ENCODE measurements at regions not wholly inside any gene's neighbourhood (a gene's known extent, or its start where the extent isn't known, plus 50 kb on each side); places are given as distances from the start of the nearest gene placed in this dataset.

DNA sequence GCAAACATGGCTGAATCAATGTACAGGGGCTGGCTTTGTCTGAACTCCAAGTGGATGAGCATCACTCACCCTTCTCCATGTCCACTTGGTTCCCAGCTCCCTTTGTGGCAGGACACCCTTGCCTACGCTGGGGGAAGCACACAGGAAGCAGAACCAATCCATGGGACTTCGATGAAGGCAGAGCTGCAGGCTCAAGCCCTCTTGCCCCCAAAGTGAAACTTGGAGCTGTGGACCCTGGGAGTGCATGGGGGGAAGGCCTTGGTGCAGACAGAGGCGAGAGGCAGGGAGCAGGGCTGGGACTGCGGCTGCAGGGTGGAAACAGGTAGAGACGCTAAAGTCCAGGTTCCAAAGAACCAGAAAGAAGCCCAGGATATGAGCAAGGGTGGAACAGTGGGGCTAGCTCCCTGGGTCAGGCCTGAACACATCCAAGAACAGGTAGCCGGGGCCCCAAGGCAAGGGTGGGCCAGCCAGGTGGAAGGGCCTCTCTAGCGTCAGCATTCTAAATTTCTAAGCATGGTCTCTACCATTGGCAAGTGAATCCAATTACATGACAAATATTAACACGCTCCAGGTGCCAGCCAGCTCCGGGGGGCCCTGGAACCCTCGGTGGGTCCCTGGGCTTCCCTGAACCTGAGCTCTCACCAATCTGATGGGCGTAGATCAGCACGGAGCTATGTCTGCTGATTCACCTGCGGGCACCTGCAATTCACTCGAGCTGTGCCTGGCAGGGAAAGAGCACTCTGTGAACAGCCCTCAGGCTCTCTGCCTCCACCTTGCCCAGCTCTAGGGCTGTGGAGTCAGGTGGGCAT, 532.8 kb downstream of the BRD1 start:
- no peak for DNase-seq (ENCODE audit: low read depth, low spot score)
- in situ Hi-C loops (cut with HindIII; ENCODE audit: low pct_unique_long_range_greater_than_20kb, low sequenced_read_pairs) = no loop called here

DNA sequence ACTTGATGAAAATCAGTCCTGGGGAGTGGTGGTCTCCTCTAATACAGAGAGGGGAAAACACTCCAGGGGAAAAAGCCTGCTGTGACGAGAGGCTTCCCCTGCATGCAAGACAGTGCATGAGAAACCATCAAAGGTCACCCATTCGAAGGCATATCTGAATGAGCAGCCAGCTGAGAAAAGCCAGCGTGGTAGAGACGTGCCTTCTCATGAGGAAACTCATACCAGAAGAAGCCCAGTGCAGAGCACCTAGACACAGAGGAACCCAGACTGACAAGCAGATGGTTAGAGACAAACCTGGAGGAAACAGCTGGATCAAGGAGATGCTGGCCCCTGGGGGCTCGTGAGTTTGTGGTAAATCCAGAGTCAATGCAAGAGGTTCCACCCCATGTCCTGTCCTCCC, 534.8 kb downstream of the BRD1 start:
- DNase-seq (ENCODE audit: low read depth, low spot score) = no peak
- in situ Hi-C loops (cut with HindIII; ENCODE audit: low pct_unique_long_range_greater_than_20kb, low sequenced_read_pairs) = no loop called here

DNA sequence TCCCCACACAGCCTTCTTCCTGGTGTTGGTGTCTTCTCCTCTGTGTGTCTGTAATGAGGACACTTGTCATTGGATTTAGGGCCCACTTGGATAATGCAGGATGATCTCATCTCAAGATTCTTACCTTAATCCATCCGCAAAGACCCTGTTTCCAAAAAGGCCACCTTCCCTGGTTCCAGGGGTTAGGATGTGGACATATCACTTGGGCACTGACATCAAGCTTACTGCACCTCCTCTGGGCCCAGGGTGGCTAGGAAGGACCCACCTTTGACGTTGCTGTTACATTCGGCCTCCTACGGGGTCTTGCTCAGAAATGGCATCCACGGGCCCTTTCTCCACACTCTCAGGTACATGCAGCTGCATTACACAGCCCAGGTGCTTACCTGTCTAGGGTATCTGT, 535.9 kb downstream of the BRD1 start:
- no peak for DNase-seq (ENCODE audit: low read depth, low spot score)
- in situ Hi-C loops (cut with HindIII; ENCODE audit: low pct_unique_long_range_greater_than_20kb, low sequenced_read_pairs) = no loop called here

DNA sequence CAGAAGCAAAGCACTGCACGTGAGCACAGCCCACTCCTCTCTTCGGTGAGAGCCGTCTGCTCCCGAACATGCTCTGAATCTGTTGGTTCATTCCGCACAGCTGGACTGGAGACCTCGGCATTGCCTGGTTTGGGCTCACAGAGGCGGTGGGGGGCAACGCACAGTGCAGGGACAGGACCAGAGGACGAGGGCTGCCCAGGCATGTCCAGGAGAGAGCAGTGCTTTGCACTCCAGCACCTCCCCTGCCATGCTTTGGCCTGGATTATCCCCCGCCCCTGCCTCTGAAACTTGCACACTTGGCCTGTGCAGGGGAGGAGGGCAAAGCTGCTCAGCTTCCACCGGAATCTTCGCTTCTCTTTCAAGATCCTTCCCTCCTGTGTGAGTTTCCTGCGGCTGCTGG, 536.5 kb downstream of the BRD1 start:
- no peak for DNase-seq (ENCODE audit: low read depth, low spot score)
- in situ Hi-C loops (cut with HindIII; ENCODE audit: low pct_unique_long_range_greater_than_20kb, low sequenced_read_pairs) = no loop called here

DNA sequence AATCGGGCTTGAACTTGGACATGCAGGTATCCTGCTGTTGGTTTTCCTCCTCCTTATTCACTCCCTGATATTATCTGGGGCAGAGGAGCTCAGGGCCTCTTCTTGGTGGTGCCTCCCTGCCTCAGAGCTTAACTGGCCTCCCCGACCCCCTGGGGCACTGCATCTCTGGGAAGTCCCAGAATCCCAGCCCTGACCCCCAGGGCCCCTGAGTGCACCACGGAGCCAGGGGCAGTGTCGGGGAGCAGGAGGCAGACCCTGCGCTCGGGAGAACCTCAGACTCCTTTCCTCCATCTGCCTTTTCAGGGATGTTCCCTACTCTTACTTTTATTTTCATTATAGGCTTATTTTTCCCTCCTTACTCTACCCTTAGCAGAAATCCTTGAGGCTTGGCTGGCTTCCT, 537.0 kb downstream of the BRD1 start:
- in situ Hi-C loops (cut with HindIII; ENCODE audit: low pct_unique_long_range_greater_than_20kb, low sequenced_read_pairs) = no loop called here
- no peak for DNase-seq (ENCODE audit: low read depth, low spot score)

DNA sequence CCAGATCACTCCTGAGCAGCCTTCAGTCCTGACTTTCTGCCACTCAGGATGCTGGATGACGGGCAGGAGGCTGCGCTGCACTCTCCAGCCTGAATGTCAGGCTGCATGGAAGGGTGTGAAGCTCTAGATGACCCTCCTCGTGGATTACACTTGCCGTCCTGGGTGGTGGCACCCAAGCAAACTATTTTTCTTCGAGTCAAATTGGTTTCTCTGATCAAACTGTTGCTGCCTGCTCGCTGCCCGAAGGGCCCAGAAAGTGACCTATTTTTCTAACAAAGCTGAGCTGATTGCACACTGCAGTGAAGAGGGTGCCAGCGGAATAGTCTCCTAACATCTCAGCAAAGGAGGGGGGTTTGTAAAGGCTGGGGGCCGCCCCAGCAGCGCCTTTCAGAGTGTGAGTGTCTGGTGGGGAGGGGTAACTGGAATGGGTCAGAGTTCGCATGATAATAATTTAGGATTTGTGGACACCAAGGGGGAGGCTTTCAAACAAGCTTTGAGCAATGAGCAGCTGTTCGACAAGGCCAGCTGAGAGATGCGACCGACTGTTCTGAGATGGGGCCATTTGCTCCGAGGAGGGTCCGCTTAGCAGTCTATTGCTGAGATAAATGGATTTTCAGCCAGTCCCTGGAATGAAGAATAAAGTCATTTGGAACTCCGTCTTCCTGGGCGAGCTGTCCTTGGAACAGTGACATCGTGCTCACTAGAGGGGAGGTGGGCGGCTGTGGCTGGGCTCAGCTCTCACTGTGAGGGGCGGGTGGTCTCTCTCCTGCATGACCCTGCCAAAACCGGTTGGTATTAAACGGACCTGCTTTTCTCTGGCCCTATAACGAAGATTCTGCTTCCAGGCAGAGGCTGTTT, 537.6 kb downstream of the BRD1 start:
- in situ Hi-C loops (cut with HindIII; ENCODE audit: low pct_unique_long_range_greater_than_20kb, low sequenced_read_pairs) = no loop called here
- no peak for DNase-seq (ENCODE audit: low read depth, low spot score)

DNA sequence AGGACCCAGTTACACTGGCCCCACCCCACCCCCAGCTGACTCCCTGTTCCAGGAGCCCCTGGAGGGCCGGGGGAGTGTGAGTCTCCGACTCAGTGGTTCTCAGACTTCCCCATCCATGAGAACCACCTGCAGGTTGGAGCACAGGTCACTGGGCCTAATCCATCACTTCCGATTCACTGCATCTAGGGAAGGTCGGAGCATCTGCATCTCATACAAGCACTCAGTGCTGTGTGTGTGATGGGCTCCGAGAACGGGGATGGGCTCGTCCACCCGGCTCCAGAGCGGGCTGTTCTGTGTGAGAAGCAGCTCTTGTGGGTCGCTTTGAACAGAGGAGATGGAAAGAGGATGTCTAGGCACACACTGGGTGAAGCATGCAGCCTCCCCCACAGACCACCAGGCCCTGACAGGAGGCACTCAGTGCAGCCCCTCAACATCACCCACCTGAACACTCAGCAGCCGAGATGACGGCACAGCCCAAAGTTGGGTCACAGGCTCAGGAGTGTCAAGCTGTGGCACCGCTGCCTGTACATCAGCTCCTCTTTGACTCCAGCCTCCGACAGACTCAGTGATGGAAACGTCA, 541.4 kb downstream of the BRD1 start:
- DNase-seq (ENCODE audit: low read depth, low spot score) = no peak
- in situ Hi-C loops (cut with HindIII; ENCODE audit: low pct_unique_long_range_greater_than_20kb, low sequenced_read_pairs) = no loop called here

DNA sequence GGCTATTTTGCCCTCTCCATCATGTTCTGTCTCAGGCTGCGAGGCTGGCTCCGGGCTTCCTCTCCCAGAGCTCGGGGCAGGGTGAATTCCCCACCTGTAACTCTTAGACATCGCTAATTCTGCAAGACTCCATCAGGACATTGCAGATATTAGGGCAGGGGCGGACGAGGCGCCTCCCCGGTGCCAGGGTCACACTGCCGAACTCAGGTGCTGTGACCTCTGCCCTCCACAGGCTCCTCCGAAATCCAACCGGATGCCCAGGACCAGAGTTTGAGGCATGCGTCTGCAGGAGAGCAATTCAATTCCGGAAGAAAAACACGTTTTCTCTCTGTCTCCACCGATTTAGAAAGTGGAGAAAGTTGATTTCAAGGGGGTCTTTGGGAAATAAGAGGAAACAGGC, 542.7 kb downstream of the BRD1 start:
- no peak for DNase-seq (ENCODE audit: low read depth, low spot score)
- in situ Hi-C loops (cut with HindIII; ENCODE audit: low pct_unique_long_range_greater_than_20kb, low sequenced_read_pairs) = no loop called here

DNA sequence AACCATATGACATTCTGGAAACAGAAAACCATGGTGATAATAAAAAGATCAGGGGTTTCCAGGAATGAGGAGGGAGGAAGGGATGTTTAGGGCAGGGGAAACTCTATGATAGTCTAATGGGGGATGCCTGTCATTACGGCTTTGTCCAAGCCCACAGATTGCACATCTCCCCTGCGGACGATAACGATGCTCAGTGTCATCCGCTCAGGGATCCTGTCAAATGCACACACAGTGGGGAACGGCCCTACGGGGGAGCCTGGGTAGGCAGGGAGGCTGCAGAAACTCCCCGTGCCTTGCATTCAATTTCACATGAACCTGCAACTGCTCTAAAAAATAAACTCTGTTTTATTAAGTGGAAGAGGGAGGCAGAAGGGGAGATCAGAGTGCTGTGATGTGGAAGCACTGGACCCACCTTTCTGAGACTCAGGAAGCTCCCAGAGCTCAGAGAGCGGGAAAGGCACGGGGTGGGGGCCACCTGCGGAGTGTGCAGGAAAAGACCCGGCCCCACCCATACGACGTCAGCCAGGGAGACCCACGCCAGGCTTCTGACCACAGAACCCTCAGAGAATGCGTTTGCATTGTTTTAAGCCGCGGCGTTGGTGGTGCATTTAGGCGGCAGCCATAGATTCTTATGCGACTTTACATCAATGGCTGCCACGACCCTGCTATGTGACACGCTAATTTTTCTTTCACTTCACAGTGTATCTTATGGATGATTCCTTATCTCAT, 543.5 kb downstream of the BRD1 start:
- in situ Hi-C loops (cut with HindIII; ENCODE audit: low pct_unique_long_range_greater_than_20kb, low sequenced_read_pairs) = no loop called here
- DNase-seq (ENCODE audit: low read depth, low spot score) = no peak

DNA sequence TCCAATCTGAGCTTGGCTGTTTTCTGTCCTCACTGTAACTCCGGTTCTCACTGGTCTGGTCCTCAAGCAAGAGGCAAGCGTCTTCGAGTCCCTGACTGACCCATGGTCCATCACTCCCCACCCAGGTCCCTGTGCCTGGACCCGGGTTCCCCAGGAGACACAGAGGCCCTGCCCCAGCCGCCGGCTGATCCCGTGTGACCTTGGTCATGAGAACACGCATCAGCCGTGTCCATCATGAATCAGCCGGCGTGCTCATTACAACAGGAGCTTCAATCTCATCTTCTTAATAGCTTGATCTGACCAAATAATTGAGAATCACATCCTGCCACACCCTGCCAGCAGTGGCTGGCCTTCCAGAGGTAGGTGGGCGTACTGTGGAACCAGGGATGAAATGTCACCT, 545.1 kb downstream of the BRD1 start:
- DNase-seq (ENCODE audit: low read depth, low spot score) = no peak
- in situ Hi-C loops (cut with HindIII; ENCODE audit: low pct_unique_long_range_greater_than_20kb, low sequenced_read_pairs) = no loop called here

DNA sequence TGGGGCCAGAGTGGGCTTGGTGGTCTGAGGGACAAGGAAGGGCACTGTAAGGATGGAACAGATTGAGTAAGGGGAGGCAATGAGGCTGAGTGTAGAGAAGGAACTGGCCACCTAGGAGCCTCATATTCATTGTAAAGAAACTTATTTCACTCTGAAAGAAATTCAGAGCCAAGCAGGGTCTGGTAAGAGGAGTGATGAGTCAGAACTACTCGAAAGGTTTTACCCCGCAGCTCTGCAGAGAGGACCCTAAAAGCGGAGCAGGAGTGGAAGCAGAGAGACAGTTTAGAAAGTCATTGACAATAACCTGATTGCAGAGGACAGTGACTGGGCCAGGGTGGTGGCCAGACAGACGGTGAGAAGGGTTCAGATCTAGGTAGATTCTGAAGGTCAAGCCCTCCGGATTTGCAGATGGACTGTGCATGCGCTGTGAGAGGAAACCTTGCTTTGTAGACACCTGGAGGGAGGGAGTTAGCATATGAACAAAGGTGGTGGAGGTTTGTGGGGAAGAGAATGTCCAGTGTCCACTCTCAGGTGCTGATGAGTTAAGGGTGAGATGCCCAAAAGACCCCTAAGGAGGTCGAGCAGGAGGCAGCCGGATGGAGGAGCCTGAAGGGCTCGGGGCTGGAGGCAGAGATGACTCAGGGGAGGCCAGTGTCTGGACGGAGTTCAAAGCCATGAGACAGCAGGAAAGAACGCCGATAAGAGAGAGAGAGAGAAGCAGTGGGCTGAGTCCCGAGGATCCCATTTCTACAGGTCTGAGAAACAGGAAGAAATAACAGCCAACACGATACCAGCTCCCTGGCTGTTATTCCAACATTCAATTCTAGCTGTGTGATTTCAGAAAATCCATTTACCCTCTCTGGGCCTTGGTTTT, 546.0 kb downstream of the BRD1 start:
- in situ Hi-C loops (cut with HindIII; ENCODE audit: low pct_unique_long_range_greater_than_20kb, low sequenced_read_pairs) = no loop called here

DNA sequence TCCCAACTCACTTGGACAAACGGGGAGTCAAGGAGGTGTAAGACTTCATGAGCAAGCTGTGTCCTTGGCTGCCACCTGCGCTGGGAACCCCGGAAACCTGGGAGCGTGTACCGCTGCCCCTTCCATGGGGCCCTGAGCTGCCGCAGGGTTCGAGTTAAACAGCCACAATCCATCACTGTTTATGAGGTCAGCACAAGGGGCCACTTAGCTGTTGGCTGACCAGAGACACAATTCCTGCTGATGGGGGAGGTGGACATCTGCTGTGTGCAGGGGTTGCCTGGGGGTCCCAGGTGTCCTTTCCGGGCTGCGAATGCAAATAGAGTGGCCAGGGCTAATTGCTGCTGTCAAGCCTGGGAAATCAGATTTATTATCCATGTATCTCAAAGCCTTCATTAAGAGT, 549.3 kb downstream of the BRD1 start:
- in situ Hi-C loops (cut with HindIII; ENCODE audit: low pct_unique_long_range_greater_than_20kb, low sequenced_read_pairs) = no loop called here
- DNase-seq (ENCODE audit: low read depth, low spot score) = no peak

More for the DNA sequence above, 546.0 kb downstream of the BRD1 start:
- DNase-seq (ENCODE audit: low read depth, low spot score) = no peak

DNA sequence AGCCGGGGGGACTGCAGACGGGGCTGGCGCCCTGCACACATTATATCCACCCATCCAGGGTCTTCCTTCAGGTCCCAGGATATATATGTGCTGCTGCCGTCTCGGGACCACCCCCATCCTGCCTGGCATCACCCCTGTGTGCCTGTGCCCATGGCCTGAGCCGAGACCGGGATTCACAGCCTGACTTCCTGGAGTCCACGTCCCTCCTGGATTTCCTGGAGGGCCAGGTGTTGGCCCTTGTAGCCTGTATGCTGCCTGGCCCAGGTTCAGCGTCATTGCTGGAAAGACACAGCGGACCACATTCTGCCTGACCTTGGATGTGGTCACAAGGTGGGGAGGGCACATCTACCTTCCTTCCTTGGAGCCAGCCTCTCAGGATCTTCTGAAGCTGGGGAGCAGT, 551.1 kb downstream of the BRD1 start:
- no peak for DNase-seq (ENCODE audit: low read depth, low spot score)
- in situ Hi-C loops (cut with HindIII; ENCODE audit: low pct_unique_long_range_greater_than_20kb, low sequenced_read_pairs) = no loop called here

DNA sequence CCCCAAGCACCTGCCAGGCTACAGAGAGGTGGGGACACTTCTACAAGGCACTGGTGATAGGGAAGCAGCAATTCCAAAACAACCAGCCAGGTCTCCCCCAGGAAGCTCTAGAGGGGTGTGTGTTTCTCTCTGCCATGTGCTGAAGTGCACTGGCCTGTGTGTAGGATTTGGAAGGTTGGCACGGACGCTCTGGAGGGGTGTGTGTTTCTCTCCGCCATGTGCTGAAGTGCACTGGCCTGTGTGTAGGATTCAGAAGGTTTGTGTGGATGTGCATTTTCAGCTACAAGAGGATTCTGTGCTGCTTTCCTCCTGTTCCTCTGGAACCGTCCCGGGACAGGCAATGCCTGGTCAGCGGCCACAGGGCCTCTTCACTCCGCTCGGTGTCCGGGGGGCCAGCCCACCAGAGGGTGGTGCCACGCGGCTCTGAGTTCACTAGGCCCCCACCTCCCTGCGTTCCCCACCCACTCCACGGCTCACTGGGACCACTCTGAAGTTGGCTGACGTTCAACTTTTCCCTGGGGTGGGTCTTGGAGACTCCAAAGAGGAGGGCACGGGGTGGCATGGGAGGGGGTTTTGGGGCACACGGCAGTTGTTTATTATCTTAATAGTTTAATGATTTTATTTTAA, 552.8 kb downstream of the BRD1 start:
- no peak for DNase-seq (ENCODE audit: low read depth, low spot score)
- in situ Hi-C loops (cut with HindIII; ENCODE audit: low pct_unique_long_range_greater_than_20kb, low sequenced_read_pairs) = no loop called here

DNA sequence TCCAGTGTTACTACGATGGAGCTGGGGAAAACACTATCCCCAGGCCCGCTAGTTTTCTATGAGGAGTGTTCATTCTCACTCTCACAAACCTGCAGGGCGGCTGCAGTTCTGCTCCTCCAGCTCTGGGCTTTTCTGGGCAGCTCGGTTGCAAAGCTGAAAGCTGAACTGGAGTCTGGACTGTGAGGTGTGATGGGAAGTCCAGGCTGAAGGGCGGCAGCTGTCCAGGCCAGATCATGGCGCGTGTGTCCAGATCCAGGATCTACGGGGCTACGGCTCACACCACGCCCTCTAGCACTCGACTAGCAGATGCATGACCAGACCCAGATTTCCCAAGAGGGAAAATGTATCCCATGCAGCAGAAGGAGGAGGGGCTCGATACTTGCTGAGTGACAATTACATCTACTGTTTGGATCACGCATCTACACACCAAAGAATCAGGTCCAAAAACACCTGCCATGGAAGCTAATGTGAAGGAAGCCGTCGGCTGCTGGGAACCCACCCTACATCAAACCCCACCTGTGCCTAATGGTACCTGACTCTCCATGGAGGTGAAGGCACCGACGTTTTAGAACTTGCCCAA, 555.0 kb downstream of the BRD1 start:
- no peak for DNase-seq (ENCODE audit: low read depth, low spot score)
- in situ Hi-C loops (cut with HindIII; ENCODE audit: low pct_unique_long_range_greater_than_20kb, low sequenced_read_pairs) = no loop called here

DNA sequence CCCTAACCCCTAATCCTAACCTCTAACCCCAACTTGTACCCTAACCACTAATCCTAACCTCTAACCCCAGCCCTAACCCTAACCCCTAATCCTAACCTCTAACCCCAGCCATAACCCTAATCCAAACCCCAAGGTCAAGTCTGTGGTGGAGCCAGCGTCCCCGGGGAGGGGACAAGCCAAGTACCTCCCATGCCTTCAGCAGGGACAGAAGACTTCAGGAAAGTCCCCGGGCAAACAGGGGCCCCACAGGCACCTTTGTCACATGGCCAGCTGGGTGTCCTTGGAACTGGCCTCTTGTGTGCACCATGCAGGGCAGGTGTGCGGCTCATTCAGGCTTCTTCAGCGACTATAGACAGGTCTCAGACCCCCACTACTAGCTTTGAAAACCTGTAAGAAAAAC, 555.8 kb downstream of the BRD1 start:
- no peak for DNase-seq (ENCODE audit: low read depth, low spot score)
- in situ Hi-C loops (cut with HindIII; ENCODE audit: low pct_unique_long_range_greater_than_20kb, low sequenced_read_pairs) = no loop called here

DNA sequence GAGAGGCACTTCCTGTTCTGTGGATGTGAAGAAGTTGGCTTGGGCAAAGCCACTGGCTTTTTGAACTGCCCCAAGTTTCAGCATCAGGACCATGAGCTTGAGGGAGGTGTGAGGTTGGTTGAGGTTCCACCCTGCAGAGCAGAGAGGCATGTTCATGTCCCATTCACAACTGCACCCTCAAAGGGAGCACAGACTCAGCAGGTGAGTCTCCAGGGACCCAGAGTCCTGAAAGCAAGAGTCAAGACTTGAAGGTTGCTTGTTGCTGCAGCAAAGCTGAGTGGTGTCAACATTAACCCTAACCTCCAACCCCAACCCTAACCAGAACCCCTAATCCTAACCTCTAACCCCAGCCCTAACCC, 556.3 kb downstream of the BRD1 start:
- DNase-seq (ENCODE audit: low read depth, low spot score) = no peak

More for the DNA sequence above, 556.3 kb downstream of the BRD1 start:
- in situ Hi-C loops (cut with HindIII; ENCODE audit: low pct_unique_long_range_greater_than_20kb, low sequenced_read_pairs) = no loop called here

All from SK-MEL-5 (cell line).